ENCODE measurements at regions not wholly inside any gene's neighbourhood (a gene's known extent, or its start where the extent isn't known, plus 50 kb on each side); places are given as distances from the start of the nearest gene placed in this dataset.

GRCh38 chr6:95274686-95275235 is 302.6 kb upstream of the MANEA start:
- Mint-ChIP-seq H3K4me1 (no peaks in the 10 kb centered on the region), H3K4me3 (no peak overlapping the region), H3K9me3 (no peaks in the 10 kb centered on the region), H3K27me3 (ENCODE audit: low read depth, poor library complexity) (no peaks in the 10 kb centered on the region), H3K27ac (no peak overlapping the region), H3K36me3 (ENCODE audit: low read depth) (no peaks in the 10 kb centered on the region)
- no peak for TF ChIP-seq CTCF (IDR thresholded peaks at IDR 0.05)
- no peak for DNase-seq

- Mint-ChIP-seq H3K4me1 (no peaks in the 10 kb centered on the region), H3K27me3 (ENCODE audit: low read depth, poor library complexity) (no peaks in the 10 kb centered on the region)
- DNase-seq: no peak
Measured at GRCh38 chr6:95279616-95280015, 297.7 kb upstream of the MANEA start.

DNA sequence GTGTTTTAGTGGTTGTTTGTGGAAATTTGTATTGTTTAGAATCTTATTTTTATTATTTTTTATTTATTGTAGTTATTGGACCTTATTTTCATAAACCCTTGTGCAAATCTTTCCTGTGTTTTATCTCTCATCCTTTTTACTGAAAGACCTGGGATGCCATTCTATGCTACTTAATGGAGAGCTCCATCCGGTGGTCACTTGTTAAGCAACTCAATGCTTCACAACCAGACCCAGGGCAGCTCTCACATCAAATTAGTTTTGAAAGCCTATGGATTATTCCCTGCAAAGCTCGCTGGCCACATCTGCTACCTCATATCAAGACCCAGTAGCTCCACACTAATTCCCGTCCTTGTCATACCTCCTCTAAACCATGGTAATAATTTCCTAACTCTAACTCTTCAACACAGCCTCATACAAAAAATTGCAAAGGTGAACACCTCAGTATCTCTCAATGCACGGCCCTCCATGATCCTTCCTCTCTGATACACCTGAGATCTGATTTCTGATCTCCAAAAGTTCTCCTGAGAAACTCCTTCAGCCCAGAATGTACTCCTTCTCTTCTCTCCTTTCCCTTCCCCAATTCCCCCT is 296.6 kb upstream of the MANEA start:
- peak; percentile 12 for DNase-seq
- peak; percentile 52 for TF ChIP-seq CTCF (IDR thresholded peaks at IDR 0.05)
- Mint-ChIP-seq H3K27ac (no peak overlapping the region), H3K4me3 (no peak overlapping the region), H3K9me3 (no peaks in the 10 kb centered on the region), H3K36me3 (ENCODE audit: low read depth) (no peaks in the 10 kb centered on the region), H3K4me1 (no peaks in the 10 kb centered on the region), H3K27me3 (ENCODE audit: low read depth, poor library complexity) (no peaks in the 10 kb centered on the region)

More at GRCh38 chr6:95279616-95280015, 297.7 kb upstream of the MANEA start:
- Mint-ChIP-seq H3K27ac (no peak overlapping the region), H3K9me3 (no peaks in the 10 kb centered on the region), H3K4me3 (no peak overlapping the region), H3K36me3 (ENCODE audit: low read depth) (no peaks in the 10 kb centered on the region)
- TF ChIP-seq CTCF (IDR thresholded peaks at IDR 0.05): no peak

DNA sequence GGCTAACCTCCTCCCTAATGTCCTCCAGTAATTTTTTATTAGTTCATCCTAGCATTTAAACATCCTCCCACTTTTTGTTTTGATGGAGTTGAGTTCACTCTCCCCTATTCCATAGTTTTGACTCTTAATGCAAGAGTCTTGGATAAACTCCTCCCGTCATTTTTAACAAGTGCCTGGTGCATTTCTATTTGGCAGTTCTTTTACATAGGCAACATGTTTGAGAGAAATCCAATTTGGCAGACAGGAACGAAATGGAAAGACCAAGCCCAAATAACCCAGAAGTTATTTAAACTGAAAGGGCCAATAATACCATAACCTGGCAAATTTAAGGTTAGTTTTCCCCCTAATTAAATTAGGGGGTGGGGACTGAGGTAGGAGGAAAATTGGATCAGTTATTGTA is 291.5 kb upstream of the MANEA start:
- Mint-ChIP-seq H3K27me3 (ENCODE audit: low read depth, poor library complexity) (no peaks in the 10 kb centered on the region), H3K27ac (no peak overlapping the region), H3K36me3 (ENCODE audit: low read depth) (no peaks in the 10 kb centered on the region), H3K9me3 (no peaks in the 10 kb centered on the region), H3K4me1 (no peaks in the 10 kb centered on the region), H3K4me3 (no peak overlapping the region)
- TF ChIP-seq CTCF (IDR thresholded peaks at IDR 0.05): no peak
- DNase-seq: no peak

GRCh38 chr6:95286874-95287273 is 290.5 kb upstream of the MANEA start:
- H3K4me3 Mint-ChIP-seq: no peak overlapping the region
- TF ChIP-seq CTCF (IDR thresholded peaks at IDR 0.05): no peak
- no peaks in the 10 kb centered on the region for H3K27me3 Mint-ChIP-seq (ENCODE audit: low read depth, poor library complexity)
- H3K9me3 Mint-ChIP-seq: no peaks in the 10 kb centered on the region
- H3K4me1 Mint-ChIP-seq: no peaks in the 10 kb centered on the region
- H3K36me3 Mint-ChIP-seq (ENCODE audit: low read depth): no peaks in the 10 kb centered on the region
- DNase-seq: no peak
- no peak overlapping the region for H3K27ac Mint-ChIP-seq

- no peaks in the 10 kb centered on the region for H3K36me3 Mint-ChIP-seq (ENCODE audit: low read depth)
- no peak for TF ChIP-seq CTCF (IDR thresholded peaks at IDR 0.05)
- no peaks in the 10 kb centered on the region for H3K4me1 Mint-ChIP-seq
- DNase-seq: no peak
- H3K27ac Mint-ChIP-seq: no peak overlapping the region
- H3K27me3 Mint-ChIP-seq (ENCODE audit: low read depth, poor library complexity): no peaks in the 10 kb centered on the region
- no peak overlapping the region for H3K4me3 Mint-ChIP-seq
- H3K9me3 Mint-ChIP-seq: no peaks in the 10 kb centered on the region
Measured at GRCh38 chr6:95288251-95288650, 289.1 kb upstream of the MANEA start.
